ENCODE measurements at regions not wholly inside any gene's neighbourhood (a gene's known extent, or its start where the extent isn't known, plus 50 kb on each side); places are given as distances from the start of the nearest gene placed in this dataset.

- H4K20me1 ChIP-seq (ENCODE audit: insufficient read depth, poor library complexity, severe bottlenecking) = no peaks in the 10 kb centered on the region
- WGBS (ENCODE audit: low lambda C conversion rate, missing lambda C conversion rate) = 96% methylated on average over 6 of the region's 6 CpGs
- H3K27me3 ChIP-seq = no peaks in the 10 kb centered on the region
- H3K79me2 ChIP-seq = peaks cover 13% of the 10 kb centered on the region
- no peaks in the 10 kb centered on the region for H3K9me2 ChIP-seq (replicated peaks; ENCODE audit: insufficient read depth)
- no peaks in the 10 kb centered on the region for H3K9me3 ChIP-seq (ENCODE audit: low read depth)
- no peak overlapping the region for H3K4me2 ChIP-seq
- no peak overlapping the region for H2AFZ ChIP-seq
- H3K27ac ChIP-seq = no peak overlapping the region
- TF ChIP-seq EZH2 (IDR thresholded peaks at IDR 0.05; ENCODE audit: borderline replicate concordance) (no peak), EZH2phosphoT487 (IDR thresholded peaks at IDR 0.05; ENCODE audit: low read depth, severe bottlenecking, unreplicated experiment) (no peak)
- TF ChIP-seq, protein P1, sequence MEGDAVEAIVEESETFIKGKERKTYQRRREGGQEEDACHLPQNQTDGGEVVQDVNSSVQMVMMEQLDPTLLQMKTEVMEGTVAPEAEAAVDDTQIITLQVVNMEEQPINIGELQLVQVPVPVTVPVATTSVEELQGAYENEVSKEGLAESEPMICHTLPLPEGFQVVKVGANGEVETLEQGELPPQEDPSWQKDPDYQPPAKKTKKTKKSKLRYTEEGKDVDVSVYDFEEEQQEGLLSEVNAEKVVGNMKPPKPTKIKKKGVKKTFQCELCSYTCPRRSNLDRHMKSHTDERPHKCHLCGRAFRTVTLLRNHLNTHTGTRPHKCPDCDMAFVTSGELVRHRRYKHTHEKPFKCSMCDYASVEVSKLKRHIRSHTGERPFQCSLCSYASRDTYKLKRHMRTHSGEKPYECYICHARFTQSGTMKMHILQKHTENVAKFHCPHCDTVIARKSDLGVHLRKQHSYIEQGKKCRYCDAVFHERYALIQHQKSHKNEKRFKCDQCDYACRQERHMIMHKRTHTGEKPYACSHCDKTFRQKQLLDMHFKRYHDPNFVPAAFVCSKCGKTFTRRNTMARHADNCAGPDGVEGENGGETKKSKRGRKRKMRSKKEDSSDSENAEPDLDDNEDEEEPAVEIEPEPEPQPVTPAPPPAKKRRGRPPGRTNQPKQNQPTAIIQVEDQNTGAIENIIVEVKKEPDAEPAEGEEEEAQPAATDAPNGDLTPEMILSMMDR (IDR thresholded peaks at IDR 0.05; ENCODE audit: poor library complexity) = no peak
- peaks cover 13% of the 10 kb centered on the region for H3K4me1 ChIP-seq (ENCODE audit: insufficient read depth)
- DNase-seq (ENCODE audit: low spot score) = no peak
- no peaks in the 10 kb centered on the region for H3K36me3 ChIP-seq (replicated peaks; ENCODE audit: insufficient read depth, low read depth)
- H3K4me3 ChIP-seq = no peak overlapping the region
Measured at GRCh38 chr14:100434911-100435438, 111.8 kb downstream of the SLC25A47 start.

DNA sequence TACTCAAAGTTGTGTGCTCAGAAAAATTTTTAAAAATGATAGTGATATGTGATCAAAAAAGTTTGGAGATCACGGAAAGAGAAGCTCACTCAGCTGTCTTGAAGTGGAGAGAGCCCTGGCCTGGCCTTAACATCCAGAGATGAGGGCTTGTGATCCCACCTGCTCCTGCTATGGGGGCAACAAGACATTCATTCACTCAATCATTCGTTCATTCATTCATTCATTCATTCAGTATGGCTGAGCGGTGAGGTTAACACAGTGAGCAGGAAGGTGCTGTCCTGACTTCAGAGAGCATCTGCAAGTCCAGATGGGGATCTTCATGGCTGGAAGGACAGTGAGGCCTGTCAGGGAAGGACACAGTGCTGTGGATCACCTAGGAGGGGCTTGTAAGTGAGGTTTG, 112.3 kb downstream of the SLC25A47 start:
- Histone ChIP-seq H3K27me3 (no peaks in the 10 kb centered on the region), H4K20me1 (ENCODE audit: insufficient read depth, poor library complexity, severe bottlenecking) (no peaks in the 10 kb centered on the region), H3K36me3 (replicated peaks; ENCODE audit: insufficient read depth, low read depth) (no peaks in the 10 kb centered on the region), H3K27ac (no peak overlapping the region), H3K9me3 (ENCODE audit: low read depth) (no peaks in the 10 kb centered on the region), H3K4me2 (no peak overlapping the region), H3K4me3 (no peak overlapping the region), H3K9me2 (replicated peaks; ENCODE audit: insufficient read depth) (no peaks in the 10 kb centered on the region), H3K79me2 (peaks cover 13% of the 10 kb centered on the region), H3K4me1 (ENCODE audit: insufficient read depth) (peaks cover 16% of the 10 kb centered on the region), H2AFZ (no peak overlapping the region)
- 77% methylated on average over 3 of the region's 3 CpGs for WGBS (ENCODE audit: low lambda C conversion rate, missing lambda C conversion rate)
- no peak for DNase-seq (ENCODE audit: low spot score)
- TF ChIP-seq EZH2phosphoT487 (IDR thresholded peaks at IDR 0.05; ENCODE audit: low read depth, severe bottlenecking, unreplicated experiment) = no peak
- no peak for TF ChIP-seq EZH2 (IDR thresholded peaks at IDR 0.05; ENCODE audit: borderline replicate concordance)
- TF ChIP-seq, protein P1 (IDR thresholded peaks at IDR 0.05; ENCODE audit: poor library complexity) = no peak

- H3K9me2 ChIP-seq (replicated peaks; ENCODE audit: insufficient read depth) = no peaks in the 10 kb centered on the region
- H3K9me3 ChIP-seq (ENCODE audit: low read depth) = no peaks in the 10 kb centered on the region
- H4K20me1 ChIP-seq (ENCODE audit: insufficient read depth, poor library complexity, severe bottlenecking) = no peaks in the 10 kb centered on the region
- 87% methylated on average over 7 of the region's 7 CpGs for WGBS (ENCODE audit: low lambda C conversion rate, missing lambda C conversion rate)
- no peak overlapping the region for H3K4me3 ChIP-seq
- no peak overlapping the region for H2AFZ ChIP-seq
- TF ChIP-seq EZH2 (IDR thresholded peaks at IDR 0.05; ENCODE audit: borderline replicate concordance) (no peak), EZH2phosphoT487 (IDR thresholded peaks at IDR 0.05; ENCODE audit: low read depth, severe bottlenecking, unreplicated experiment) (no peak)
- TF ChIP-seq, protein P1 (IDR thresholded peaks at IDR 0.05; ENCODE audit: poor library complexity) = no peak
- no peak for DNase-seq (ENCODE audit: low spot score)
- peaks cover 20% of the 10 kb centered on the region for H3K79me2 ChIP-seq
- H3K27ac ChIP-seq = no peak overlapping the region
- H3K4me1 ChIP-seq (ENCODE audit: insufficient read depth) = peaks cover 26% of the 10 kb centered on the region
- no peak overlapping the region for H3K4me2 ChIP-seq
- no peaks in the 10 kb centered on the region for H3K36me3 ChIP-seq (replicated peaks; ENCODE audit: insufficient read depth, low read depth)
- no peaks in the 10 kb centered on the region for H3K27me3 ChIP-seq
Measured at GRCh38 chr14:100436745-100437406, 113.7 kb downstream of the SLC25A47 start.

Data from hepatocyte (in vitro differentiated cells).